Transverse colon (tissue), 4 donors: ENCODE measurements at regions not wholly inside any gene's neighbourhood (a gene's known extent, or its start where the extent isn't known, plus 50 kb on each side); places are given as distances from the start of the nearest gene placed in this dataset.

ENCODE experiments used
- EP300 ChIP-seq: sonication (generic); formaldehyde crosslinking; IDR thresholded peaks from one replicate; pipeline ENCODE4 v1.6.1; 2017; ENCODE audit warnings: antibody characterized with exemption, low read depth
- POLR2A ChIP-seq: fragments of 450-650 bp; IDR thresholded peaks from one replicate; pipeline ENCODE4 v1.6.1; 2016; ENCODE audit warnings: antibody characterized with exemption, mild to moderate bottlenecking, moderate library complexity
- POLR2AphosphoS5 ChIP-seq, 3 donors: sonication (generic); formaldehyde crosslinking; IDR thresholded peaks; one replicate each; pipeline ENCODE4 v1.6.1; 2016; ENCODE audit warnings: antibody characterized with exemption in 3 of 3
- TF ChIP-seq, protein P1 (sequence below), 5 experiments: fragments of 200-600 bp in 3 of 5; fragments of 450-650 bp in 2 of 5; sonication (generic) in 3 of 5; IDR thresholded peaks; 1 replicate in 2 of 5; 2 replicates in 3 of 5; pipeline ENCODE4 v1.5.1; 2016 to 2017; ENCODE audit warnings: antibody characterized with exemption in 5 of 5, inconsistent platforms in 3 of 5, mild to moderate bottlenecking in 2 of 5, moderate library complexity in 1 of 5

DNA sequence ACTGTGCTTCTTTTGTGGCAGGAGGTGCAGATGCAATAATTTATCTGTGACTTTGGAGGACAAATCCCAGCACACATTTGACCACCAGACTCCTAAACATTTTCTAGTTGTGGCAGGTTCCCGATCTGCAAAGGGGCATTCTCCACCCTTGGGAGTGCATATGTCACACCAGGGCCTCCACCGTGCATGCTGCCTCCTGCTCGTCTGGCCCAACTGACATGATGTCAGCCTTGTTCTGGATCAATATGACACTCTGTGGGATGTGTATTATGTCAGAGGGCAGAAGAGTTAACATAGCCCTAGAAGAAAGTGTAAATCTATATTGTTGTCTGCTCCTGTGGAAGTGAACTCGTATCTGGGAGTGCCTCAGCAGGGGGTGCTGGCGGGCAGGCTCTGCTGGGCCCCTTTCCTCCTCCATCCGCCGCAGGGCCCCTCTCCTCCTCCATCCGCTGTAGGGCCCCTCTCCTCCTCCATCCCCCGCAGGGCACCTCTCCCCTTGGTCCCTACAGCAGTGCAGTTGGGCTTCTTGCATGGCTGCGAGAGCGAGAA lies 97.7 kb upstream of the PPP1R26 start:
- TF ChIP-seq POLR2AphosphoS5 (IDR thresholded peaks at IDR 0.05) (no peak), EP300 (no peak), POLR2A (no peak)
- TF ChIP-seq, protein P1, sequence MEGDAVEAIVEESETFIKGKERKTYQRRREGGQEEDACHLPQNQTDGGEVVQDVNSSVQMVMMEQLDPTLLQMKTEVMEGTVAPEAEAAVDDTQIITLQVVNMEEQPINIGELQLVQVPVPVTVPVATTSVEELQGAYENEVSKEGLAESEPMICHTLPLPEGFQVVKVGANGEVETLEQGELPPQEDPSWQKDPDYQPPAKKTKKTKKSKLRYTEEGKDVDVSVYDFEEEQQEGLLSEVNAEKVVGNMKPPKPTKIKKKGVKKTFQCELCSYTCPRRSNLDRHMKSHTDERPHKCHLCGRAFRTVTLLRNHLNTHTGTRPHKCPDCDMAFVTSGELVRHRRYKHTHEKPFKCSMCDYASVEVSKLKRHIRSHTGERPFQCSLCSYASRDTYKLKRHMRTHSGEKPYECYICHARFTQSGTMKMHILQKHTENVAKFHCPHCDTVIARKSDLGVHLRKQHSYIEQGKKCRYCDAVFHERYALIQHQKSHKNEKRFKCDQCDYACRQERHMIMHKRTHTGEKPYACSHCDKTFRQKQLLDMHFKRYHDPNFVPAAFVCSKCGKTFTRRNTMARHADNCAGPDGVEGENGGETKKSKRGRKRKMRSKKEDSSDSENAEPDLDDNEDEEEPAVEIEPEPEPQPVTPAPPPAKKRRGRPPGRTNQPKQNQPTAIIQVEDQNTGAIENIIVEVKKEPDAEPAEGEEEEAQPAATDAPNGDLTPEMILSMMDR (IDR thresholded peaks at IDR 0.05) = no peak
